HG03139 (cell line): ENCODE measurements at regions not wholly inside any gene's neighbourhood (a gene's known extent, or its start where the extent isn't known, plus 50 kb on each side); places are given as distances from the start of the nearest gene placed in this dataset.
"Not testable (repeated sequence)": the region's sequence is repeated elsewhere in the genome, so short reads cannot be mapped to it uniquely, and the experiment has no call there.

ENCODE experiments used
- ATAC-seq: cut with Tn5 transposase; IDR thresholded peaks from one replicate; pipeline ENCODE4 v1.9.1; 2021; ENCODE audit not compliant: unreplicated experiment

GRCh38 chr10:78207216-78207615 is 173.6 kb downstream of the RPS24 start:
- no peak for ATAC-seq

DNA sequence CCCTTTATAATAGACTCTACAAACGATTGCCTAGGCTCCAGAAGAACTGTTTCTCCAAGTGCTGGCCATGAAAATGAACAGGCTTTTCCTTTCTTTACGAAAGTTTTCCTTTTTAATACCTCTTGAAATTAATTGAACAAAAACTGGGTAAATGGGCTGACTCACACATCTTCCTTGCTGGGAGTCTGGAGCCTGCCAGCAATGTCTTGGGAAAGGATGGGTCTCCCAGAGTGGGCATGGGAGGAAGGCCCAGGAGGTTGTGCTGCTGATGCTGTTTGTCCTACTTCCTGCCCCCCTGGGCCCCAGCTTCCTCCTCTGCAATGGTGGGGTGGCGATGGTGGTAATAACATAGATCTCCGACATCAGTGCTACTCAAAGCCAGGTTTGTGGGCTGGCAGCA is 174.1 kb downstream of the RPS24 start:
- no peak for ATAC-seq

DNA sequence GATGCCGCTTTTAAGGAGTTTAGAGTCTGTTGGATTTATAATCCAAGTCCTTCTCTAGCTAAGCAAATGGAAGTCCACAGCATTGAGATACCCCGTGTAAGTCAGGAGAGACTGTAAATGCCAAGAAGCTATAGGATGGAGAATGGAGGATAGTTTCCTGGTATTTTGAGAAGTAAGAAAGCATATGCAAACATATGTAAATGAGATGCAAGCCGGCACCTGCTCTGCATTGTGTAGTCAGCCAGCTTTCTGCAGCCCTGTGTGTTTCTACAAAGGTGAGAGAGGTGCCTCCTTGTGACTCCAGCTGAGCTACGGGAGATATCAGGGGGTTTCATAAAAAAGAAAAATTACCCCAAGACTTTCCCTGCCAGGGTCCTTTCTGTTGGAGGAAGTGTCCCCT is 176.3 kb downstream of the RPS24 start:
- ATAC-seq: no peak

- ATAC-seq: no peak
Measured at GRCh38 chr10:78210548-78210947, 176.9 kb downstream of the RPS24 start.

DNA sequence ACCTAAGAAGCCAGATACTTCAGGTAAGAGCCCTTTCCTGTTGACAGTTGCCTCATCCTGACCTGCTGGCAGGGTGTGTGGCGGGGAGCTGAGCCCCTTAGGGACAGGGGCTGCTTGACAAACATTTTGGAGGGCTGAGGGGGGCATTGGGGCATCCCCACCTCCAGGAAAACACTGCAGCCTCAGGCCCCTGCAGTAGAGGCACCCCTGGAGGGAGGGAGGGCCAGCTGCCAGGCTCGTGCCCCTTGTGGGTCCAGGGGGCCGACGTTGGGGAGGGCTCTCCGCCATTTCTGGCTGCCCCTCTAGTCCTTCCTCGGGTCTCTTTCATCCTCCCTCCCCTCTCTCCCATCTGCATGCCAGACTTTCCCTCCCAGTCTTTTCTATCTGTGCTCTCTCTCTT is 177.3 kb downstream of the RPS24 start:
- no peak for ATAC-seq

DNA sequence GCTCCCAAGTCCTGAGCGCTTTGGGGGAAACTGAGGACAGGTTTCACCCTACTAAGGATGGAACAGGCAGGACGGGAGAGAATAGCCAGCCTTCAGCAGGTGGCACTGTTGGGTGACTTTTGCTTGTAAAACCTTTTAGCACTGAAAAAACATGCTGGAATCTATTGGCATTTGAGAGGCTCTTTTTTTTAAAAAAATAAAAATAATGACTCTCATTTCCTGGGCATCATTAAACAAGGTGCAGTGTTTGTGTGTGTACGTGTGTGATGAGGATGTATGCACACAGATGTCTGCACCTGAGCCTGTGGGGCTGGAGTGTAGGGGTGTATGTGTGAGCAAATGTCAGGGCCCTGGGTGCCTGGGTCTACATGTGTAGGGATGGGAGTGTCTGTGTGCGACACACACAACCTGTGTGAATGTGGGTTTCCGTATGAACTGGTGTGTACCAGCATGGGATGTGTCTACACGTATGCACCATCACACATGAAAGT is 177.9 kb downstream of the RPS24 start:
- ATAC-seq: no peak

GRCh38 chr10:78212060-78212785 is 178.6 kb downstream of the RPS24 start:
- no peak for ATAC-seq

GRCh38 chr10:78212786-78213175 is 179.1 kb downstream of the RPS24 start:
- ATAC-seq: no peak

DNA sequence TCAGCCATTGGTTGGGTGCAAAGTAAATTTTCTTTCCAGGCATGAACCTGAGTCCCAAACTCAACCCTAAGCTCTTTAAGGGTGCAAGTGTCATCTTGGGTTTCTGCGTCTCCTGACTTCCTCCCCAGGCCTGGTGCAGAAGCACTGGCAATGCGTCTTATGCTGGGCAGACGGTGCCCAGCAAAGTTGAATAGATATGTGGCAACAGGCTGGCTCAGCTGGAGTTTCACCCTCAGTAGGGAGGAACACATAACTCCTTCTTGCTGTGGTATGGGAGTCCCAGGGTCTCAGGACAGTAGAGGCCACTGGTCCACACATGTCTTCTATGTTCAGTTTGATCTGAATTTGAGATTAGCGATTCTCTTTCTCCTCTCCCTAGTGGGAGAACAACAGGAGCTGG is 181.3 kb downstream of the RPS24 start:
- ATAC-seq: no peak

DNA sequence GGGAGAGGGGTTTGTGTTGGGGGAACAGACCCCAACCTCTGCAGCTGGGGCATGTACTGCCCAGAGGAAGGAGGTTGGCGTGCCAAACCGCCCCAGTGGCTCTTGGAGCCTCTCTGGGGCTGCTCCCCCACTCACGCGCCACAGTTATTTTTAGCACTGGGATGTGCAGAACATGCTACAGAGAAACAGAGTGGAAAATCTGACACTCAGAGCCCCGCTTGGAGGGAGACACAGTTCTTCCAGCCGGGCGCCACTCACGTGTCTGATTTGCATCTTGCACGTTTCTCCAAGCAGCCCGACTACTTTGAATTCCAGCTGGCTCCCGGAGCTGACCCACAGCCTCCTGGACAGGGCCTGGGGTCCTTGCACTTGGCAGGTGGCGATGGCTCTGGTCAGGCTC is 182.0 kb downstream of the RPS24 start:
- no peak for ATAC-seq

- no peak for ATAC-seq
Measured at GRCh38 chr10:78217336-78217735, 183.7 kb downstream of the RPS24 start.

DNA sequence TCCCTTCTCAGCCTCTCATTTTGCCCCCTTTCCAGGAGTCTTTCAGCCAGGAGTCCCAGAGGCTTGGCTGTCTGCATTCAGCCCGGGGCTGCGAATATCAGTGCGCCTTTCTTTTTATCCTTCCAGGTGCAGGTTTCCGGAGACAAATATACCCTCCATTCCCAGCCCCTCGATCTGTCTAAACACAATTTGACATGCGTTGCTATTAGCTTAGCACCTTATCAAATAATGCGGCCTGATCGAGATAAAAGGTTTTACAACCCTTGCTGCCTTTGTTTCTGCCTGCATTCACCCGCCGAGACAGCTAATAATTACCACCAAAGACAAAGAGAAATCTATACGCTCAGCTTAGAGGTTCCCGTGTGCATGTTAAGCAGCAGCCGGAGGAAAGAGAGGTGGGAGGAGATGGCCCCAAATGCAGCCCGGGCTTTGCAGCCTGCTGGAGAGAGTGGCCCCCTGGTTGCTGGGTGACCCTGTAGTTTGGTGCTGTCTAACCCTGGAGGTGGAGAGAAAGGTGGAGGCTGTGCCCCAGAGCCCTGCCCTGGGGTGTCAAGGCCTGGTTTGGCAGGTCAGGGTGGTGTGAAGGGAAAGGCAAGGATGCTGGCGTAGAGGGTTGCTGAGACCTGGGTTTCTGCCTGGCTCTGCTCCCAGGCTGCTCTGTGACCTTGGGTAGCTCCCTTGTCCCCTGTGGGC is 185.3 kb downstream of the RPS24 start:
- no peak for ATAC-seq

DNA sequence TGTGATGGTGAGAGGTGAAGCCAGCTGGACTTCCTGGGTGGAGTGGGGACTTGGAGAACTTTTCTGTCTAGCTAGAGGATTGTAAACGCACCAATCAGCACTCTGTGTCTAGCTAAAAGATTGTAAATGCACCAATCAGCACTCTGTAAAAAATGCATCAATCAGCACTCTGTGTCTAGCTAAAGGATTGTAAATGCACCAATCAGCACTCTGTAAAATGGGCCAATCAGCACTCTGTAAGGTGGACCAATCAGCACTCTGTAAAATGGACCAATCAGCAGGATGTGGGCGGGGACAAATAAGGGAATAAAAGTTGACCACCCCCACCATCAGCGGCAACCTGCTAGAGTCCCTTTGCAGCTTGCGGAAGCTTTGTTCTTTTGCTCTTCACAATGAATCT is 185.9 kb downstream of the RPS24 start:
- not testable (repeated sequence) for ATAC-seq

DNA sequence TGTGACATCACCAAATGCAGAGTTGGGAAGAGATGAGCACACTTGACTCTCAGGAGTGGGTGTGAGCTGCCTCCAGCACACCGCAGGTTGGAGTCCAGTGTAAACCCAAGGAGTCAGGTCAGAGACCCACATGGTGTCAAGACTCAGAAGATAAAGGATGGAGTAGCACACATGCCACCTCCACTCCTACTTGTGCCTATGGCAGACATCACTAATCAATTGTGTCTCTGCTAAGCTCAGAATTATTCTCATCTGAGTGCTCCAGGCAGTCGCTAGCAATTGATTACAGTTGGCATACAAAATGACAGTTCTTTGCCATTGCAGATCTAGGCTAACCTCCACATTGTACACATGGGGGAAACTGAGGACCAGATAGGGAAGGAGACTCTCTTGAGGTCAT is 187.1 kb downstream of the RPS24 start:
- no peak for ATAC-seq

GRCh38 chr10:78222096-78222790 is 188.6 kb downstream of the RPS24 start:
- no peak for ATAC-seq

DNA sequence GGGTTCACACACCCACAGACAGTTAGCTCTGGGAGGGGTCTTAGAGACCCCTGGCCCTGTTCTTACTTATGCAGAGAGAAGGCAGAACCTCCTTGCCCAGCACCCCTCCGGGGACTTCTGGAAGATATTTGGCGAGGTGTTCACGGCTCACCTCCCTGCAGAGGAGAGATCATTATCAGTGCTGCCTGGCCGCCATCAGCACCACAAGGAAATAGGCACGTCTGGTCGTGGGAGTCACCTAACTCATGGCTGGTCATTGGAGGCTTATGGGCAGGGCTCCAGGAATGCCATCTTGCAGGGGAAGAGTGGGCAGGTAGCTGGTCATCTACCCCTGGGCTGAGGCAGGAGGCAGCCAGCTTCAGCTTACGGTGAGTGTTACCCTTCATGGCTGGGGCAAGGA is 189.4 kb downstream of the RPS24 start:
- no peak for ATAC-seq

GRCh38 chr10:78224602-78225001 is 190.9 kb downstream of the RPS24 start:
- ATAC-seq: no peak

DNA sequence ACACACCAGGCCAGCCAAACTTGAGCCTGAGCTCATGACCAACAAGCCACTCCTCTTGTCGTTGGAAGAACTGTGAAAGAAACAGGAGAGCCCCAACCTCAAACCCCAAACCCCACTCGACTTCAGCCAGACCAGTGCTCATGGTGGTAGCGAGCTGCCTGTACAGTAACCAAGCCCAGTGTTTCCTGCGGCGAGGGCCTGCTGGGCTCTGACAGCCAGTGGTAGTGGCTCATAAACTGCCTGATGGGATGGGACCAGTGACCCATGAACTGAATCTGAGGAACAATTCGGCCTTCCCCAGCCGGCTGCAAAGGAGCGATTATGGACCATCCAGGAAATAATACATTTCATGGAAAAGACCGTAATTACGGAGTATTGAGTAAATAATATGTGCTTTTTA is 191.9 kb downstream of the RPS24 start:
- no peak for ATAC-seq

GRCh38 chr10:78229489-78229888 is 195.8 kb downstream of the RPS24 start:
- ATAC-seq: no peak

DNA sequence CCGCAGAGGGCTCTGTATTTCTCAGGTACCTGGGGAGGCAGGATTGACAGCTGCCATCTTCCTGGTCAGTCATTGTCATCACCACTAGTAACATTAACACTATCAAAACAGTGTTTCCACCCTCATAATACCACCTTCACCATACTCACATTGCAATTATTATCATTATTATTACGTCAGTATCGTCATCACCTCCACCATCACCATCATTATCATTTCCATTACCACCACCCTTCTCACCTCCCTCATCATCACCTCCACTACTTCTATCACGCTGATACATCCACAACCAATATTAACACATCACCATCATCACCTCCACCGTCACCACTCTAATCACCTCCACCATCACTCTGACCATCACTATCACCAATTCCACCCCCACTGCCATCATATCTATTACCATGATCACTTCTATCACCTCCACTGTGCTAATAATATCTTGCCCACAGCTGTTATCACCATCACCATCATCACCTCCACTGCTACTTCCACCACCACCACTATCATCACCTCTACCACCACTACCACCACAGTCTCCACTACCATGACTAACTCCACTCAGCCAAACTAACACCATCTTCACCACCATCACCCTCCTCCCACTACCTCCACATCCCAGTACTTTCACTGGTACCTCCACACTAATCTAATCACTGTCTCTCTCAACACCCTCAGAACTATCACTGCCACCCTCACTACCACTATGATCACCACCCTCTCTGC is 196.4 kb downstream of the RPS24 start:
- ATAC-seq: no peak

- no peak for ATAC-seq
Measured at GRCh38 chr10:78231327-78231726, 197.7 kb downstream of the RPS24 start.
